Osteoblast (primary cell): ENCODE measurements at regions not wholly inside any gene's neighbourhood (a gene's known extent, or its start where the extent isn't known, plus 50 kb on each side); places are given as distances from the start of the nearest gene placed in this dataset.
"Not testable (repeated sequence)": the region's sequence is repeated elsewhere in the genome, so short reads cannot be mapped to it uniquely, and the experiment has no call there.

Experiments used
- DNase-seq: peaks from one replicate; pipeline ENCODE4 v3.0.0; 2011; ENCODE audit warnings: low spot score, mixed read lengths; ENCODE audit not compliant: insufficient read length; ENCODE audit errors: missing footprints
- H2AFZ ChIP-seq: 2 replicates; pipeline ENCODE4 v1.6.0; 2011; ENCODE audit warnings: mild to moderate bottlenecking, low read length
- H3K27ac ChIP-seq: 2 replicates; pipeline ENCODE4 v1.5.1; 2011; ENCODE audit warnings: mild to moderate bottlenecking, low read depth, low read length, moderate library complexity
- H3K27me3 ChIP-seq: 2 replicates; pipeline ENCODE4 v1.6.0; 2012; ENCODE audit warnings: mild to moderate bottlenecking, control low read depth, inconsistent platforms, low read length, moderate library complexity; ENCODE audit not compliant: insufficient read depth
- H3K36me3 ChIP-seq: 2 replicates; pipeline ENCODE4 v1.5.1; 2011; ENCODE audit warnings: mild to moderate bottlenecking, low read length, control low read depth, moderate library complexity; ENCODE audit not compliant: insufficient read depth
- H3K4me1 ChIP-seq: 2 replicates; pipeline ENCODE4 v1.5.1; 2011; ENCODE audit warnings: mild to moderate bottlenecking, low read length, control low read depth, moderate library complexity; ENCODE audit not compliant: insufficient read depth
- H3K4me2 ChIP-seq: 2 replicates; pipeline ENCODE4 v1.6.0; 2011; ENCODE audit warnings: mild to moderate bottlenecking, low read length; ENCODE audit not compliant: insufficient read depth
- H3K4me3 ChIP-seq: fragments of 200-600 bp; sonication (generic); 3 replicates; pipeline ENCODE4 v1.5.1; 2012; ENCODE audit warnings: mild to moderate bottlenecking, low read length, inconsistent platforms; ENCODE audit not compliant: insufficient read depth
- H3K79me2 ChIP-seq: 2 replicates; pipeline ENCODE4 v1.6.0; 2012; ENCODE audit warnings: mild to moderate bottlenecking, low read length, control low read depth, inconsistent platforms; ENCODE audit not compliant: insufficient read depth
- H3K9me3 ChIP-seq: 2 replicates; pipeline ENCODE4 v1.5.1; 2011; ENCODE audit warnings: low read depth, low read length, control low read depth
- H4K20me1 ChIP-seq: 2 replicates; pipeline ENCODE4 v1.6.0; 2012; ENCODE audit warnings: mild to moderate bottlenecking, low read length, control low read depth; ENCODE audit not compliant: insufficient read depth
- TF ChIP-seq, protein P1 (sequence below): IDR thresholded peaks from 2 replicates; pipeline ENCODE4 v1.5.1; 2011; ENCODE audit warnings: mild to moderate bottlenecking, low read depth, low read length, moderate library complexity; ENCODE audit errors: extremely low read depth

DNA sequence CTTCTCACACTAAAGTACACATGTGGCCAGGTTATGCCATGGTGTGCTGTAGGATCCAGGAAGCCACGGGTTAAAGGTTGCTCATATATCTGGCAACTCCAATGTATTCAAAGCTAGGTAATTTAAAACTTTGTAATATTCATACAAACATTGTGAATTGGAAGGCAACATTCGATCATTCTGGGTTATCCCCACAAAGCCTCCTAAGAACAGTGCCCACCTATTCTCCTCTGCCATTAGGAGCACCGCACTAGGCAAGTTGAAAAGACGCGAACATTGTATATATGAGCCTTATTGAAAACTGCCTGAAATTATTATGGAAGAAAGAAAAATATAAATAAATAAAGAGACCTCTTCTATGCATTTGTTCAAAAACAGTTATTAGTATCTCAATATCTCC is 228.2 kb downstream of the IGSF11 start:
- Histone ChIP-seq H3K79me2 (no peaks in the 10 kb centered on the region), H3K4me3 (no peak overlapping the region), H2AFZ (no peak overlapping the region), H3K36me3 (no peaks in the 10 kb centered on the region), H3K27me3 (no peaks in the 10 kb centered on the region), H3K27ac (no peak overlapping the region), H3K4me2 (no peak overlapping the region), H4K20me1 (no peaks in the 10 kb centered on the region), H3K9me3 (no peaks in the 10 kb centered on the region), H3K4me1 (no peaks in the 10 kb centered on the region)
- TF ChIP-seq, protein P1, sequence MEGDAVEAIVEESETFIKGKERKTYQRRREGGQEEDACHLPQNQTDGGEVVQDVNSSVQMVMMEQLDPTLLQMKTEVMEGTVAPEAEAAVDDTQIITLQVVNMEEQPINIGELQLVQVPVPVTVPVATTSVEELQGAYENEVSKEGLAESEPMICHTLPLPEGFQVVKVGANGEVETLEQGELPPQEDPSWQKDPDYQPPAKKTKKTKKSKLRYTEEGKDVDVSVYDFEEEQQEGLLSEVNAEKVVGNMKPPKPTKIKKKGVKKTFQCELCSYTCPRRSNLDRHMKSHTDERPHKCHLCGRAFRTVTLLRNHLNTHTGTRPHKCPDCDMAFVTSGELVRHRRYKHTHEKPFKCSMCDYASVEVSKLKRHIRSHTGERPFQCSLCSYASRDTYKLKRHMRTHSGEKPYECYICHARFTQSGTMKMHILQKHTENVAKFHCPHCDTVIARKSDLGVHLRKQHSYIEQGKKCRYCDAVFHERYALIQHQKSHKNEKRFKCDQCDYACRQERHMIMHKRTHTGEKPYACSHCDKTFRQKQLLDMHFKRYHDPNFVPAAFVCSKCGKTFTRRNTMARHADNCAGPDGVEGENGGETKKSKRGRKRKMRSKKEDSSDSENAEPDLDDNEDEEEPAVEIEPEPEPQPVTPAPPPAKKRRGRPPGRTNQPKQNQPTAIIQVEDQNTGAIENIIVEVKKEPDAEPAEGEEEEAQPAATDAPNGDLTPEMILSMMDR: no peak
- no peak for DNase-seq

DNA sequence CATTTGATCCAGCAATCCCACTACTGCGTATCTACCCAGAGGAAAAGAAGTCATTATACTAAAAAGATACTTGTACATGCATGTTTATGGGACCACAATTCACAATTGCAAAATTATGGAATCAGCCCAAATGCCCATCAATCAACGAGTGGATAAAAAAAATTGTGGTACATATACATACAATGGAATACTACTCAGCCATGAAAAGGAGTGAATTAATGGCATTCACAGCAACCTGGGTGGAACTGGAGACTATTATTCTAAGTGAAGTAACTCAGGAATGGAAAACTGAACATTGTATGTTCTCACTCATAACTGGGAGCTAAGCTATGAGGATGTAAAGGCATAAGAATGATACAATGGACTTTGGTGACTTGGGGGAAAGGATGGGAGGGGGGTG is 227.3 kb downstream of the IGSF11 start:
- H3K79me2 ChIP-seq, H3K9me3 ChIP-seq, H3K27me3 ChIP-seq, H2AFZ ChIP-seq, H3K27ac ChIP-seq, H3K36me3 ChIP-seq, H3K4me2 ChIP-seq, DNase-seq, H4K20me1 ChIP-seq, H3K4me1 ChIP-seq, H3K4me3 ChIP-seq: not testable (repeated sequence)

DNA sequence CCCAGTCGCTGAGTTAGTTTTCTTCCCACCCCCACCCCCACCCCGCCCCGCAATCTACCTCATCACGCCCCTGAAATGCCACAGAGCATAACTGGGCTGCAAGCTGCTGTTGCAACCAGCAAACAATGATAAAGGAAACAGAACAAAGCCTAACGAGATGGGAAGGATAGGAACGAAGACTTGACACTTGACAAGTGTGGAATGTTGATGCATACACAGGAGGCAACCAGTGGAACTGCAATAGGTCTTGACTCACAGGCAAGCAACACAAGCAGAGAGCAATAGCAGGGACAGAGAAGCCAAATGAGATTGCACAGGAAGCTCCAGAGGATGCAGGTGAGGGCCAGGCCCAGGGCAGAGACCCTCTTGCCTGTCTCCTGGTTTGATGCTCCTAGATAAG is 225.9 kb downstream of the IGSF11 start:
- no peaks in the 10 kb centered on the region for H3K4me1 ChIP-seq
- TF ChIP-seq, protein P1: no peak
- no peaks in the 10 kb centered on the region for H4K20me1 ChIP-seq
- H3K9me3 ChIP-seq: no peaks in the 10 kb centered on the region
- no peak for DNase-seq
- H3K27ac ChIP-seq: no peak overlapping the region
- H3K36me3 ChIP-seq: no peaks in the 10 kb centered on the region
- no peak overlapping the region for H3K4me2 ChIP-seq
- H2AFZ ChIP-seq: no peak overlapping the region
- no peaks in the 10 kb centered on the region for H3K27me3 ChIP-seq
- no peak overlapping the region for H3K4me3 ChIP-seq
- no peaks in the 10 kb centered on the region for H3K79me2 ChIP-seq

DNA sequence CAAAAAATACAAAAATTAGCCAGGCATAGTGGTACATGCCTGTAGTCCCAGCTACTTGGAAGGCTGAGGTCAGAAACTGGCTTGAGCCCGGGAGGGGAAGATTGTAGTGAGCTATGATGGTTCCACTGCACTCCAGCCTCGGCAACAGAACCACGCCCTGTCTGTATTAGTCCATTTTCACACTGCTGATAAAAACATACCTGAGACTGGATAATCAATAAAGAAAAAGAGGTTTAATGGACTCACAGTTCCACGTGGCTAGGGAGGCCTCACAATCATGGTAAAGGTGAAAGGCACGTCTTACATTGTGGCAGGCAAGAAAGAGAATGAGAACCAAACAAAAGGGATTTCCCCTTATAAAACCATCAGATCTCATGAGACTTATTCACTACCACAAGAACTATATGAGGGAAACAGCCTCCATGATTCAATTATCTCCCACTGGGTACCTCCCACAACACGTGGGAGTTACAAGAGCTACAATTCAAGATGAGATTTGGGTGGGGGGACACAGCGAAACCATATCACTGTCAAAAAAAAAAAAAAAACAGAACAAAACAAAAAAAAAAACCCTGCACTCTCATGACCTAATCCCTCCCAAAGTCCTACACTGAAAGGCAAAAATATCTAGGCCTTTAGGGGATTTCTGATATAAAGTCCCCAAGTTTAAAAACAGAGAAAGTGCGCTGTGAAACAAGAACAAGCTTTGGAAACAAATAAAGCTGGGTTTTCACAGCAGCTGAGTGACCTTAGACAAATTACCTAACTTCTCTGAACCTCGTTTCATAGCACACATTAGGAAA is 224.7 kb downstream of the IGSF11 start:
- Histone ChIP-seq H4K20me1 (no peaks in the 10 kb centered on the region), H3K27ac (no peak overlapping the region), H3K79me2 (no peaks in the 10 kb centered on the region), H3K4me2 (no peak overlapping the region), H3K36me3 (no peaks in the 10 kb centered on the region), H3K9me3 (no peaks in the 10 kb centered on the region), H3K4me1 (no peaks in the 10 kb centered on the region), H2AFZ (no peak overlapping the region), H3K4me3 (no peak overlapping the region), H3K27me3 (no peaks in the 10 kb centered on the region)
- no peak for DNase-seq
- TF ChIP-seq, protein P1: no peak
